ENCODE measurements at regions not wholly inside any gene's neighbourhood (a gene's known extent, or its start where the extent isn't known, plus 50 kb on each side); places are given as distances from the start of the nearest gene placed in this dataset.

DNA sequence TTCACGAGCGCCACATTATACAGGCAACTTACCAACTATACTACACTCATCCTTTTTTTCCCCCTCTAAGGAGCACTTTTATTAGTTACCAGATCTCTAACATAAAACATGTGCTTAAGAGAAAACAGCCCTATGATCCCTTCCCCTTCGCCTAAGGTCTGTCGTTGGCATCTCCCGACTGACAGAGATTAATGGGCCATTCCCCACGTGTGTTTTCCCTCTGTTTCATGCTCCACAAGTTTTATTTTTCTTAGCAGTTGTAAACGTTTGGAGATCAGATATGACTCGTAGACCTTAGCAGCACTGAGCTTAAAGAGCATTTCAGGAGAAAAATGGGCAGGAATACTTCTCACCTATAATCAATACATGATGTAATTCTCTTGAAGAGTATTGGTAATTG is 51.4 kb upstream of the FZD10 start:
- TF ChIP-seq, protein P1, sequence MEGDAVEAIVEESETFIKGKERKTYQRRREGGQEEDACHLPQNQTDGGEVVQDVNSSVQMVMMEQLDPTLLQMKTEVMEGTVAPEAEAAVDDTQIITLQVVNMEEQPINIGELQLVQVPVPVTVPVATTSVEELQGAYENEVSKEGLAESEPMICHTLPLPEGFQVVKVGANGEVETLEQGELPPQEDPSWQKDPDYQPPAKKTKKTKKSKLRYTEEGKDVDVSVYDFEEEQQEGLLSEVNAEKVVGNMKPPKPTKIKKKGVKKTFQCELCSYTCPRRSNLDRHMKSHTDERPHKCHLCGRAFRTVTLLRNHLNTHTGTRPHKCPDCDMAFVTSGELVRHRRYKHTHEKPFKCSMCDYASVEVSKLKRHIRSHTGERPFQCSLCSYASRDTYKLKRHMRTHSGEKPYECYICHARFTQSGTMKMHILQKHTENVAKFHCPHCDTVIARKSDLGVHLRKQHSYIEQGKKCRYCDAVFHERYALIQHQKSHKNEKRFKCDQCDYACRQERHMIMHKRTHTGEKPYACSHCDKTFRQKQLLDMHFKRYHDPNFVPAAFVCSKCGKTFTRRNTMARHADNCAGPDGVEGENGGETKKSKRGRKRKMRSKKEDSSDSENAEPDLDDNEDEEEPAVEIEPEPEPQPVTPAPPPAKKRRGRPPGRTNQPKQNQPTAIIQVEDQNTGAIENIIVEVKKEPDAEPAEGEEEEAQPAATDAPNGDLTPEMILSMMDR (IDR thresholded peaks at IDR 0.05; ENCODE audit: insufficient read depth, low read length, poor library complexity, severe bottlenecking) = no peak
- TF ChIP-seq EZH2phosphoT487 (conservative IDR thresholded peaks at IDR 0.05; ENCODE audit: low read length) = no peak
- Histone ChIP-seq H3K9ac (ENCODE audit: low read length) (no peak overlapping the region), H3K27me3 (ENCODE audit: low read length) (no peaks in the 10 kb centered on the region), H3K4me2 (ENCODE audit: low read depth, low read length, poor library complexity, severe bottlenecking) (no peak overlapping the region), H4K20me1 (ENCODE audit: low read depth, low read length) (no peaks in the 10 kb centered on the region), H2AFZ (ENCODE audit: low read depth, low read length, severe bottlenecking) (no peak overlapping the region), H3K9me2 (replicated peaks; ENCODE audit: insufficient read depth, low read length) (no peaks in the 10 kb centered on the region), H3K9me3 (ENCODE audit: insufficient read depth, low read length) (no peaks in the 10 kb centered on the region), H3K4me3 (ENCODE audit: insufficient read depth, low read length, poor library complexity, severe bottlenecking) (no peak overlapping the region), H3K79me2 (ENCODE audit: insufficient read depth, low read length) (no peaks in the 10 kb centered on the region), H3K36me3 (ENCODE audit: low read length) (no peaks in the 10 kb centered on the region), H3F3A (ENCODE audit: insufficient read depth) (no peaks in the 10 kb centered on the region), H3K27ac (ENCODE audit: low read depth, low read length) (no peak overlapping the region)

DNA sequence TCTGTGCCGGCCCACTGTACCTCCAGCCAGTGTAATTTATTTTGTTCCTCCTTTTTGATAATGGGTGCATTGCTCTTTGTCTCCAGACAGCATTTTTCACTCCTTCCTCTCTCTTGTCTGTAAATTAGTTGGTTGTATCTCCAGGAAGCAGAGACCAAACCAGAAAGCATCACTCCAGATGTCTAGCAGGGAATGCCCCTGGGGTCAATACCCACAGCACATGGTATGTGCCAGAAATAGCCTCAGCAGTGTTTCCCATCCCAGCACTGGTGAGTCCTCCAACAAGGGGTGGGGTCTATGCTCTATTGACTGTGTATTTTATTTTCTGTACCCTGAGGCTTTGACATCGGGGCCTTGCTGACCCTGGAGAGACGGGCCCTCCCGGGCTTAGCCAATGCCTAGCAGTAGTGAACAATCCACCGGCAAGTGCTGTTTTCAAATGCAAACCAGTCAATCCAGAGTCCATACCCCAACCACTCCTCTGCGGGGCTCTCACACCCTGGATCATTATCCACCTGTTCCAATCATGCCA is 50.2 kb upstream of the FZD10 start:
- no peak for TF ChIP-seq EZH2phosphoT487 (conservative IDR thresholded peaks at IDR 0.05; ENCODE audit: low read length)
- TF ChIP-seq, protein P1 (IDR thresholded peaks at IDR 0.05; ENCODE audit: insufficient read depth, low read length, poor library complexity, severe bottlenecking) = no peak
- H3K79me2 ChIP-seq (ENCODE audit: insufficient read depth, low read length) = no peaks in the 10 kb centered on the region
- H3K4me2 ChIP-seq (ENCODE audit: low read depth, low read length, poor library complexity, severe bottlenecking) = no peak overlapping the region
- H2AFZ ChIP-seq (ENCODE audit: low read depth, low read length, severe bottlenecking) = no peak overlapping the region
- no peaks in the 10 kb centered on the region for H3K9me2 ChIP-seq (replicated peaks; ENCODE audit: insufficient read depth, low read length)
- no peak overlapping the region for H3K27ac ChIP-seq (ENCODE audit: low read depth, low read length)
- no peaks in the 10 kb centered on the region for H4K20me1 ChIP-seq (ENCODE audit: low read depth, low read length)
- H3K9ac ChIP-seq (ENCODE audit: low read length) = no peak overlapping the region
- H3K9me3 ChIP-seq (ENCODE audit: insufficient read depth, low read length) = no peaks in the 10 kb centered on the region
- no peaks in the 10 kb centered on the region for H3F3A ChIP-seq (ENCODE audit: insufficient read depth)
- no peaks in the 10 kb centered on the region for H3K36me3 ChIP-seq (ENCODE audit: low read length)
- H3K27me3 ChIP-seq (ENCODE audit: low read length) = no peaks in the 10 kb centered on the region
- no peak overlapping the region for H3K4me3 ChIP-seq (ENCODE audit: insufficient read depth, low read length, poor library complexity, severe bottlenecking)
